DMS153 treated with DMSO at 0.1 percent for 48 hours (cell line): ENCODE measurements at regions not wholly inside any gene's neighbourhood (a gene's known extent, or its start where the extent isn't known, plus 50 kb on each side); places are given as distances from the start of the nearest gene placed in this dataset.
"Not testable (repeated sequence)": the region's sequence is repeated elsewhere in the genome, so short reads cannot be mapped to it uniquely, and the experiment has no call there.

Experiments
- DNase-seq: peaks from one replicate; lab custom pipeline; 2025; ENCODE audit not compliant: unreplicated experiment; lab: John Stamatoyannopoulos, UW

DNA sequence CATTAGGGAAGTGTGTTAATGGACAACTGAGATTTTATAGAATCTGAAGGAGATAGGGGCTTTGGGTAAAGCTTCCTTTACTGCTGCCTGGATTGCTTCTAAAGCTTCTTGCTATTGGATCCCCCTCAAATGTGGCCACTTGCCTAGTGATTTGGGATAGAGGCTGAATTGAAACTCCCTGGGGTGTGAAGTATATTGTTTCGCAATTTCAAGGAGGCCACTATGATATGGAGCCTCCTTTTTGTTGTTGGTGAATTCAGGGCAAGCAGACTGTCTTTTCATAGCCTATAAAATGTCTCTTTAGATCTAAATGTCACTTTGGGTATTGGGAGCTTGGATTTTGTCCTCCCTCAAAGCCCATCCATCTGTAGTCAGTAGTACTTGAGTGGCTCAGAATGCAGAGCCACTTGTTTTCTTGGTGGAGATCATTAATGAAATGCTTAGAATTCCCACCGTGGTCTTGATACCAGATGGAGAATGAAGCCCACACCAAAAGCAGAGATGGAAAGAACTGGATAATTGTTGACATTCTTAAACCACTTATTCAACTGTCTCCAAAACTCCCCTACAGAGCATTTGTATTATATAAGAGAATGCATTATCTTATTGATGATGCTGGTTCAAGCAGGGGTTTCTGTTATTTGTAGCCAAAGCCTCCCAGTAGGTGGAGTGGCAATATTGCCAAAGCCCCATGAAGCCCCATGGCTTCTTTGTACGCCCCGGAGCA lies 144.3 kb upstream of the KCNE2 start:
- no peak for DNase-seq

DNA sequence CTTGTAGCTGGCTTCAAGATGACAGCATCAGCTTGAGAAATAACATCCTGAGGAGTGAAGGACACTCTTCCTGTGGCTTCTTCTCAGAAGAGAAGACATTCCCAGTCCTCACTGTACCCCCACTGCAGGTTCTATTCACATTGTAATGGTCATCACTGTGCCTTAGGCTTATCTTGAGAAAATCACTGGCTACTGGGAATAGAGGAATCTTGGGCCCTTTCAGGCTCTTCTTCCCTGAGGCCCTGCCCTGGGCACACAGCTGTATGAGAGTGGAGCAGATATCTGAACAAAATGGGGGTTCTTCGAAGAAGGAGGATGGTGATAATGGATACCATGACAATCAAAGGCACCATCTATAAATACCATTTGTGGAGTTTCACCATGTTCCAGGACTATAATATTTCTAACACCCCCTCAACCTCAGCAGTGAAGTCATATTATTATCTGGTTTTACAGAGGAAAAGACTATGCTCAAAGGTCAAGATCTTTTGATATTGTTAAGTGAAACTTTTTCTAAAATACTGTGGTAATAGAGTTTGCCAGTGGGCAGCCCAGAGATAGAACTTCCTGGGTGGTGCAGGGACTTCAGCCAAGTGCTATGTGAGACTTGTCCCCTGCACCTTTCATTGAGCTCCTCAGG lies 143.1 kb upstream of the KCNE2 start:
- no peak for DNase-seq

DNA sequence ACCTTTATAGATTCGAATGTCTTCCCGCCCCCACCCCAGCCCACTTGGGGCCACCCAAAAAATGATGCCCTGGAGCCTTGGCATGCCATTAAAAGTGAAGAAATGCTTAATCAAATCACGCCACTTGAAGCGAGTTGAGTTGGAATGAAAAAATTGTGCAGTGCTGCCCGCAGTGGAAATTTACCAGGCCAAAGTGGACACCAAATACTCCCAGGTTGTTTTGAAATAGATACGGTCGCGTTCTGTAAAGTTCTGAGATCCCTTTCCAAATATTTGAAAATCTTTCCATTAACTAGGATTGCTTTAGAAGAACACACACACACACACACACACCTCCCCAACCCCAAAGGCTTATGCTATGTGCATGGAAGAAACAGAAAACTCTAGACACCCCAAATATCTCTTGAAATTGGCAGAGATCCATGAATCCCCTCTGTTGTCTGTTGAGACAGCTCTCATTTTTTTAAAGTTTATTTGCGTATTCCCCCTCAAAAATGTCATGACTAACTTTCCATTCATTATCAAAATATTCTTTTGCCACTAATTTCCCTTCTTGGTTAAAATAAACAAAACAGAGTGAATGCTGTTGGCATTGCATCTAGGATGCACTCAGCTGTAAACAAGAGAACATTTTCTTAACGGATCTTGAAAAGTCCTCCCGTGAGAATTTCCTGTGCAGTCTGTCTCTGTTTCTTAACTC lies 142.3 kb upstream of the KCNE2 start:
- DNase-seq = no peak

DNA sequence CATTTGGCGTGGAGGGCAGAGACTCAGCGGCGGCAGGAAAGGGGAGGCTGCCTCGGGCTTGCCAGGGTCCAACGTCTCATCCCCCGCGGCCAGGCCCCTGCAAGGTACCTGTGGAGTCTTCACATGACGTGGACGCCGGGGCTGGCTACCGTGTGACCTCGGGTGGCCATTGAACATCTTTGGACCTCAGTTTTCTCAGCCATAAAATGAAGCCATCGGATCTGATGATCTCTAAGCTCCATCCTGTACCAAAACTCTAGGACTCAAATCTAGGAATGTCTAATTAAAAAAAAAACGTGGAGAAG lies 141.8 kb upstream of the KCNE2 start:
- no peak for DNase-seq

DNA sequence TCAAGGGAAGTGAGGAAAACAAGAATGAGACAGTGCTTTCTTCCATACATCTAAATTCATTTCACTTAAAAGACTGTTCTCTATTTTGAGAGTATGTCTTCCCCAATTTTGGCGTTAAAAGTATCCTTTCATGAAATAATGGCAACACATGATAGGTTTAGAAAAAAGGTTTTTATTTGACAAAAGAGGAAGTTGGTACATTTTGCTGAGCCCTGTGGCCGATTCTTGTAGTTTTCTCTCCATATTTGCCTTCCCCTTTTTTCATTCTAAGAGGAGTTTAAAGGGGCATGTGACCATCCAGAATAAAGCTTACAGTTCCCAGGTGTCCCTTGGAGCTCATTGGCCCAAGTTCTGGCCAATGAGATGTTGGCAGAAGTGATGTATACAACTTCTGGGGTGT lies 140.4 kb upstream of the KCNE2 start:
- DNase-seq = no peak

DNA sequence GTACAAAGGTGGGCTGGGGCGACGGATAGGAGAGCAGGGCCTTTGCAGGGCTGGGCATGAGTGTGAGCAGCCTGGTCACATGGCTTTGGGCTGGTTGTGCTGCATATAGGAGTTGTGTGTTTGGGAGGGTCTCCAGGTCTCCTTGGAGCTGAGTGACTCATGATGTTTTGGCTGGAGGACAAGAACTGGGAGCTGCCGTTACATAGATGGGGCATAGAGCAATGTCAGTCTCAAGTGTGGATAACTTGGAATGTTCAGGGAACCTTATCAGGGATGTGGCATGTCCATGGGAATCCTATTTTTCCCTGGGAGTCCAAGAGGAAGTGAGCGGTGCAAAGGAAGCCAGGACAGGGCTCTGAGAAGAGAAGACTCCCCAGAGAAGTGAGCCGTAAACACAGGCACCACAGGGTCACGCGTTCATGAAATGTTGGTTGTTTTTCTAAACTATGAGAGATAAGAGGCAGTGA lies 136.4 kb upstream of the KCNE2 start:
- no peak for DNase-seq

DNA sequence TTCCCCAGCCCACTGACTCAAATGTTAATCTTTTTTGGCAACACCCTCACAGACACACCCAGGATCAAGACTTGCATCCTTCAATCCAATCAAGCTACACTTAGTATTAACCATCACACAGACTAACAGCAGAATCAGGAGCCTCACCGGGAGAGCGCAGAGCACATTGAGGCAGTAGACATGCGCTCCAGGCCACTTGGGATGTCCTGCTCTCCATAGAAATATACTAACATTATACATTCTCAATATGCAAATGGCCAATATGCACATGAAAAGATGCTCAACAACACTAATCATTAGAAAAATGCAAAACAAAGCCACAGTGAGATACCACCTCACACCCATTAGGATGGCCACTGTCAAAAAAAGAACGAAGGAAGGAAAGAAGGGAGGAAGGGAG lies 135.0 kb upstream of the KCNE2 start:
- DNase-seq = no peak

DNA sequence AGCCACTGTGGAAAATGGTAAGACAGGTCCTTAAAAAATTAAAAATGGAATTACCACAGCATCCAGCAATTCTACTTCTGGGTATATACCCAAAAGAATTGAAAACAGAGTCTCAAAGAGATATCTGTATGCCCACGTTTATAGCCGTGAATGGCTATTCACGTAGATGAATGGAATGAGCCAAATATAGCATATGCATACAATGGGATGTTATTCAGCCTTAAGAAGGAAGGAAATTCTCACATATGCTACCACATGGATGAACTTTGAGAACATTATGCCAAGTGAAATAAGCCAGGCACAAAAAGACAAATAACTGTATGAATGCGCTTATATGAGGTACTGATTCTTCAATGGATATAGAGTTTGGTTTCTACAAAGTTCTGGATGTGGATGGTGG lies 134.5 kb upstream of the KCNE2 start:
- DNase-seq = no peak

DNA sequence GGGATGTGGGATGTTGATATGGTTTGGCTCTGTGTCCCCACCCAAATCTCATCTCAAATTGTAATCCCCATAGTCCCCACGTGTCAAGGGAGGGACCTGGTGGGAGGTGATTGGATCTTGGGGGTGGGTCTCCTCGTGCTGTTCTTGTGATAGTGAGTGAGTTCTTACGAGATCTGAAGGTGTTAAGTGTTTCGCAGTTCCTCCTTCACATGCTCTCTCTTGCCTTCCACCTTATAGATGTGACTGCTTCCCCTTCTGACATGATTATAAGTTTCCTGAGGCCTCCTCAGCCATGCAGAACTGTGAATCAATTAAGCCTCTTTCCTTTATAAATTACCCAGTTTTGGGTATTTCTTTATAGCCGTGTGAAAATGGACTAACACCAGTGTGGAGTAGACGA lies 130.1 kb upstream of the KCNE2 start:
- not testable (repeated sequence) for DNase-seq

DNA sequence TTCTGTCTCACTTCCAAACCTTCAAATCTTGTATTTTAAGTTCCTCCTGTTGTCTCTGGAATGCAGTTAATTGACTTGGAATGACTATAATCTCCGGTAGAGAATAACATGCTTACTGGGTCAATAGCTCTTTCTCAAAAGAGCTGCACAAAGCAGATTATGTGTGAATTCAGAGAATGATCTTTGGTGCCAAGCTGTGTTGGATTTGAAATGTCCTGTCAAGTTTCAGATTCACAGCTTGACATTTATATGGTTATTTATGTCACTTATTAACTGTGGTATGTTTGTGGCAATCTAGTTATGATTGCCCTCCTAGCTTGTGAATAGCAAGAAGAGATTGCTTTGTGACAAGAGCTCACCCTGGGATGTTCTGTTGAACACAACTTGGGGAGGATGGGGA lies 128.3 kb upstream of the KCNE2 start:
- DNase-seq = no peak

DNA sequence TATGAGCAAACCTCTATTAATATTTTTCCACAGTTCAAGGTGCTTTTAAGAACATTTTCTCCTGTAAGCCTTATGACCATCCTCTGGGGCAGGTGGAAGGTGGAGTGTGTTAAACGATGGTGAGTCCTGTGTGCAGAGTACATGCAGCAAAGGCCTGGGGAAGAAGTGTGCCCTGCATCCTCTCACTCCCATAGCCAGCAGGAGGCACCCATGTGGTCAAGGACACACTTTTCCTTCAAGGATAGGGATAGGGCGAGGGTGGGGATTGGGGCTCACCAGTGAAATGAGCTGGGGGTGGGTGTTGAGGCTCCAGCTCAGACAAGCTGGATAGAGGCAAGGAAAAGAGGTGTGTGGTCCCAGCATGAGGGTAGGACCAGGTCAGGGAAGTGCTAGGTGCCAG lies 120.8 kb upstream of the KCNE2 start:
- DNase-seq = no peak

DNA sequence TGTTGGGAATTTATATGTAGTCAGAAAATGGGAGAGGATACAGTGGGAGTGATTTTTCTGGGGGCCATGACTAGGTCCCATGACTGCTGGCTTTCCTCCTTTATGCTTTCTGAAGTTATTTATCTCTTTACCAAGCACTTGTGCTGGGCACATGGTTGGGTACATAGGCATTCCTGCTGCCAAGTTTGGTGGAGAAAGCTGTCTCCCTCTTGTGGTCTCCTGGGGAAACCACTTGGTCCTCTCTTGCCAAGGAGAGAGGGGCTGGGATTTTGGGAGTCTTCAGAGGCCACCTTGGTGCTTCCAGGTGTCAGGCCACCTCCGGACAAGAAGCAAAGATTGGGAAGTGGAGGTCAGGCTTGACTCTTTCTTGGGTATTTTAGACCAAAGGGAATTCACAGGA lies 120.2 kb upstream of the KCNE2 start:
- DNase-seq = no peak

DNA sequence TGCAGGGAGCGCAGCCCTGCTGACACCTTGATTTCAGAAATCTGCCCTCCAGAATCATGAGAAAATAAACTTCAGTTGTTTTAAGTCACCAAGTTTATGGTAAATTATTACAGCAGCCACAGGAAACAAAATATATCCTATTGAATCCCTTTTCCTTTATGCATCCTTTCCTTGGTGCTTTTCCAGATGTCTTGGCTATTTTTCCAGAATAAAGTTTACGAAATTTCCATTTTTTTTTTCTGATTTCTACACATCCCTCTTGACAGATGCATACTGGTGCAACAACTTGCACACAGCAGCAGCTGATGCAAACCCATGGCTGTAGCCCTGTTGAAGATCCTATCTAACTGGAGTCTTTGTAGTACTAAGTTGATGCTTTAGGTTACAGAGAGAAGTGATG lies 111.1 kb upstream of the KCNE2 start:
- no peak for DNase-seq

DNA sequence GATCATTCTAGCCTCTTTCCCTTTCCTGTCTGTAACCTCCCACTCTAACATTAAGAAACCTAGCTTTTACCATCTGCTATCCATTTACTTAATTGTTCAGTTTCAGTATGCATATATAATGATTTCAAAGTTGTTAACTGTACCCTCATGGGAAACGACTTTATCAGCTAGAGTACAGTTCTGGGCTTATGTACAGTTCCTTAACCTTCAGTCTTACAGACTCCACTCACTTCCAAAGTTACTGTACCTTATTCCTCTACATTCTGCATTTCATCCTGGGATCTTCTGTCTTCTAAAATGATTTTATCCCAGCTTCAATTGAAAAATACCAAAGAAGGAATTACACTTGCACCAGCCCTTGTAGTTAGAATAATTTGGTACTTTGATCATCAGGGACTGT lies 108.7 kb upstream of the KCNE2 start:
- no peak for DNase-seq

DNA sequence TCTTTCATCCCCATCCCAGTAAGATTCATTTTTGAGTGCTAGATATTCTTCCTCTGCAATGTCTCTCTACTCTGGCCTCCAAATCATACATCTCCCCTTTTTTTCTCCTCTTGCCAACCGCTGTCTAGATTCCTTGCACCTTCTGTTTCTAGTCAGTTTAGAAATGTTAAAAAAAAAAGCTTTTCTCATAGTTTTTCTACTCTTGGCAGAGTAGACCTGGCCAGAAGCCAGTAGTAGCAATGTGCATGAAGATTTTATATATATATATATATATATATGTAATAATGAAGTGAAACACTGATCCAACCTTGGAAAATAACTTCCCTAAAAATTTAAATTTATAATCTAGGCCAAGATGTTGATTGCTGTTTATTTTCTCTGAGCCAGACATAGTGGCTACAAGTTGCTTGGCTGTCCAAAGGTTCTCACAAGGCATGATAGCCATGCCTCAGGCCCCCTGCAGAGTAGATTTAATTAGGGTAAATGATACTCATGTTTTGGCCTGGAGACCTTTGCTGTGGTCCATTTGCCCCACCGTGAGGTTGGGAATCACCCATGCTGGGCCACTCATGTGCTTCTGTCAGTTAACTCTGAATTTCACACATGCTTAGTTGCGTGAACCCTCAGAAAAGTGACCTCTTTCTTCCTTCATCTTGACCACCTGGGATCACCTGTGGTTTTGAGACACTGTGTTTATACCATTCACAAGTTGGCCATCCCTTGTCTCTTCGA lies 103.4 kb upstream of the KCNE2 start:
- no peak for DNase-seq

DNA sequence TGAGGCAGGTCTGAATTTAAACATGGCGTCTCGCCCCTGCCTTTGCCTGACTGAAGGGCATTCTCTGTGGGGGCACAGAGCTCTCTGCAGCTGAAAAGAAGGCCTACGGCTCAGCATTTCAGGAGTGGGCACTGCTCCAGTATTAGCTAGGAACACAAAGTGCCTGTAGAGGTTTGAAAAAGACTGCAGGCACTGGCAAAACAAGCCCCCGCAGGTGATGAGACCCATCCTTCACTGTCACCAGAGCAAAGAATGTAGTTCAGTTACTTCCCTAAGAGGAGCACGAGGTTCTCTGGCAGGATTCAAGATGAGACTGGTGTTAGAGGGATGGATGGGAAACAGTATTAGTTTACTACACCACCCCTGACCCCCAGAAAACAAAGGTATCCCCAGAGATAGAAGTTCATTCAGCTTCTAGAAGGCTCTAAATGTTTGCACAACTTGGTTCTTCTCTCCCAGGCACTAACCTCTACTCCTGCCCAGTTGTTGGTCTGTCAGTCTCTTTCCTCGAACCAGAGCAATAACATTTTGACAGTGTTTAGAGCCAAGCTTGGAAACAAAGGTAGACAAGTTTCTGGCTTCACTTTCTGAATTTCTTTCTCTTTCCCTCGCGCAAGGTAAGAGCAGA lies 101.9 kb upstream of the KCNE2 start:
- DNase-seq = no peak

DNA sequence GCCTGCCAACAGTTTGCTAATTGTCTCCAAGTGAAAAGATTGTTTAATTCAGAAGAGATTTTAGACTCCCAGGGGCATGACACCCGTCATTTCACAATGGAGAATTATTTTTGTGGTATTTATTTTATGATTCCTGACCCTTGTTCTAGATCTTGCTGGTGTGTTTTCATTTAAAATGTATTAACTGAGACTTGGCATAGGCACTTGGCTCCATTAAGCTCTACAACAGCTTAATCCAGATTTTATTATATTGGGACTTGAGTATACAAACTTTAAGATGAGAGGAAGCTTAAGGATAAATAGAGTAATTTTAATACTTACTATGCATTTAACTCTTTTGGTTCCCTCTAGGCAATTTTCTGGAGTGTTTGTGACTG lies 101.3 kb upstream of the KCNE2 start:
- no peak for DNase-seq

DNA sequence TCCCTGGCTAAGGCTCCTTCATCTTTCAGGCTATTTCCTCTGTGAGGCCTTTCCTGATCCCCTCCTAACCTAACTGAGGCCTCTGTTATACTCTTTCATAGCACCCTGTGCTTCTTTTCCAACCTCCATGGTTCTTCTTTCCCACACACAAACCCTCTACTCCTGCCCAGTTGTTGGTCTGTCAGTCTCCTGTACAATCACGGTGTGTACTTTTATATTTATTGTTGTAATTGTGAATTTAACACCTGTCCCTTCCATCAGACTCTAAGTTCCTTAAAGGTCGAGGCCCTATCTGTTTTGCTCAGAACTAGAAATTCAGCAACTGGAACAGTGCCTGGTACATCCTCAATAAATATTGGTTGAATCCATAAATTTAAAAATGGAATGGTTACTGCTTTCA lies 100.2 kb upstream of the KCNE2 start:
- no peak for DNase-seq

DNA sequence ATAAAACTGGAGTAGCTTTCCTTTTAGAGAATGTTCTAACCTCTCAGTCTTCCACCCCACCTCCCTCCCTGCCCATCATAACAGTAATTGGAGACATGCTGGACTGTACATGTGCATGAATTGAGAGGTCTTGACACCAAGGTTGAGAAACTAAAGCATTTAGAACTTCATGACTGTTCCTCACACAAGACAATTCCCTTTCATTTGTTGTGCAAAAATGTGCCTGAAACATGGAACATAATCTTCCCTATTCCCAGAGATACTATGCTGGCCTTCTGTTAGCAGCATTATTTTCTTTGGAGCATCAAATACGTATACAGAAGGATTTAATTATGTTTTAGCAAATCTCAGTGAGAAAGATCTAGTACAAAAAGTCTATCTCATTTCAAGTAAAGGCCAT lies 97.5 kb upstream of the KCNE2 start:
- DNase-seq = no peak

DNA sequence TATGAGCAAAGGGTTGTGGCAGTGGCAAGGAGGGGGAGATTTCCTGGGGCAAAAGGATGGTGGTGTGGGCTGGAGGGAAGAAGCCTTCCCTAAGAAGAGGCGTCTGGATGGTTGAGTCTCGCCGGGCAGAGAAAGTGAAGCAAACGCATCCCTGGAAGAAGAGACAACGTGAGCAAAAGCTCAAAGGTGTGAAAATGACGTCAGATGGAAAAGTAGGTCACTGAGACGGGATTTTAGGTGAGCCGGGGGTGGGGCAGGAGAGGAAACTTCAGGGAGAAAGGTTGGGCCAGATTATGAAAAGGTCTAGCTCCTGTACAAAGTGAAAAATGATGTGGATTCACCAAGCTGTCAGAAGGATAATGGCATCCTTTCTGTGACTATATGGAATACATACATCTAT lies 95.3 kb upstream of the KCNE2 start:
- no peak for DNase-seq

DNA sequence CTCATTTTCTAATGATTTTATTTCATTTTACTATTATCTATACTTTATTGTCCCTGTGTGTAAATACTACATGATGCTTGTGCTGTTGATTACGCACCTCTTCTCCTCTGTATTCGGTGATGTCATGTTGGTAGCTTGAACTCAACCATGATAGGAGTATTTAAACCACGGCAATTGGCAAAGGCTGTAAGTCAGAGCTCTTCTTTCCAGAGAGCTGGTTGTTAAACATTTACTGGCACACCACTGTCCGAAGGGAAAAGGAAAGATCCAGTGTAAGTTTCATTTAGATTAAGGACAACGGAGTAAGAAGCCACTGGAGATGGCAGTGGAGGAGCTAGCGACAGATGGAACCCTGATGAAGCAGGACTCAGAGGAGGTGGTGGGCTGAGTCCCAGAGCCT lies 93.4 kb upstream of the KCNE2 start:
- no peak for DNase-seq
